Liver (tissue), 3 donors: ENCODE measurements at regions not wholly inside any gene's neighbourhood (a gene's known extent, or its start where the extent isn't known, plus 50 kb on each side); places are given as distances from the start of the nearest gene placed in this dataset.

ENCODE experiments used
- JUND ChIP-seq, 2 donors: IDR thresholded peaks; 2 replicates each; pipeline ENCODE4 v1.6.1; 2016; ENCODE audit warnings: antibody characterized with exemption in 2 of 2
- SP1 ChIP-seq: IDR thresholded peaks from 2 replicates; pipeline ENCODE4 v1.6.1; 2018; ENCODE audit warnings: antibody characterized with exemption, mild to moderate bottlenecking
- TF ChIP-seq, protein P1 (sequence below): fragments of 150-350 bp; IDR thresholded peaks from 2 replicates; pipeline ENCODE4 v1.5.1; 2017; ENCODE audit warnings: improper control_type of control experiment, low read depth, low read length; ENCODE audit not compliant: missing input control
- TF ChIP-seq, protein P2 (sequence below): IDR thresholded peaks from 2 replicates; pipeline ENCODE4 v1.6.1; 2016; ENCODE audit warnings: antibody characterized with exemption
- TF ChIP-seq, protein P3 (sequence below): IDR thresholded peaks from 2 replicates; pipeline ENCODE4 v1.6.1; 2016; ENCODE audit warnings: antibody characterized with exemption, mild to moderate bottlenecking
- donor health status: healthy.
- donor health status: healthy.

DNA sequence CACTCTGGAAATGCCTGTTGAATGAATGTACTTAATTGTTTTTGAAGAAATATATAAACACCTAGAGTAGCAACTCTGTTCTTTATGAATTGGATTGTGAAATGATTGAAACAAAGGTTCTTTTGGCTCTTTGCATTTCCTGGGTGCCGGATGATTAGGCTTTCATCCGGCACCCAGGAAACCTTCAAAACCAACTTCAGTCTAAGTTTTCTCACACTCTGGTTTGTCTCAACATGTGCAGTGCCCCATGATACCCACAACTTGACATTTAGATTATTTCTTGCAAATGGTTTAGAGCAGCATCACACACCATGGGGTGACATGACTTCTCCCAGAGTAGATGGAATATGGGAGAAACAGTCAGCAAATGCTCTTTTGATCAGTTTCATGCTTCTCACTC is 354.9 kb downstream of the BARHL2 start:
- TF ChIP-seq, protein P1, sequence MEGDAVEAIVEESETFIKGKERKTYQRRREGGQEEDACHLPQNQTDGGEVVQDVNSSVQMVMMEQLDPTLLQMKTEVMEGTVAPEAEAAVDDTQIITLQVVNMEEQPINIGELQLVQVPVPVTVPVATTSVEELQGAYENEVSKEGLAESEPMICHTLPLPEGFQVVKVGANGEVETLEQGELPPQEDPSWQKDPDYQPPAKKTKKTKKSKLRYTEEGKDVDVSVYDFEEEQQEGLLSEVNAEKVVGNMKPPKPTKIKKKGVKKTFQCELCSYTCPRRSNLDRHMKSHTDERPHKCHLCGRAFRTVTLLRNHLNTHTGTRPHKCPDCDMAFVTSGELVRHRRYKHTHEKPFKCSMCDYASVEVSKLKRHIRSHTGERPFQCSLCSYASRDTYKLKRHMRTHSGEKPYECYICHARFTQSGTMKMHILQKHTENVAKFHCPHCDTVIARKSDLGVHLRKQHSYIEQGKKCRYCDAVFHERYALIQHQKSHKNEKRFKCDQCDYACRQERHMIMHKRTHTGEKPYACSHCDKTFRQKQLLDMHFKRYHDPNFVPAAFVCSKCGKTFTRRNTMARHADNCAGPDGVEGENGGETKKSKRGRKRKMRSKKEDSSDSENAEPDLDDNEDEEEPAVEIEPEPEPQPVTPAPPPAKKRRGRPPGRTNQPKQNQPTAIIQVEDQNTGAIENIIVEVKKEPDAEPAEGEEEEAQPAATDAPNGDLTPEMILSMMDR, result no peak
- TF ChIP-seq SP1, result no peak
- TF ChIP-seq, protein P2, sequence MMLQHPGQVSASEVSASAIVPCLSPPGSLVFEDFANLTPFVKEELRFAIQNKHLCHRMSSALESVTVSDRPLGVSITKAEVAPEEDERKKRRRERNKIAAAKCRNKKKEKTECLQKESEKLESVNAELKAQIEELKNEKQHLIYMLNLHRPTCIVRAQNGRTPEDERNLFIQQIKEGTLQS, result no peak
- TF ChIP-seq, protein P3, sequence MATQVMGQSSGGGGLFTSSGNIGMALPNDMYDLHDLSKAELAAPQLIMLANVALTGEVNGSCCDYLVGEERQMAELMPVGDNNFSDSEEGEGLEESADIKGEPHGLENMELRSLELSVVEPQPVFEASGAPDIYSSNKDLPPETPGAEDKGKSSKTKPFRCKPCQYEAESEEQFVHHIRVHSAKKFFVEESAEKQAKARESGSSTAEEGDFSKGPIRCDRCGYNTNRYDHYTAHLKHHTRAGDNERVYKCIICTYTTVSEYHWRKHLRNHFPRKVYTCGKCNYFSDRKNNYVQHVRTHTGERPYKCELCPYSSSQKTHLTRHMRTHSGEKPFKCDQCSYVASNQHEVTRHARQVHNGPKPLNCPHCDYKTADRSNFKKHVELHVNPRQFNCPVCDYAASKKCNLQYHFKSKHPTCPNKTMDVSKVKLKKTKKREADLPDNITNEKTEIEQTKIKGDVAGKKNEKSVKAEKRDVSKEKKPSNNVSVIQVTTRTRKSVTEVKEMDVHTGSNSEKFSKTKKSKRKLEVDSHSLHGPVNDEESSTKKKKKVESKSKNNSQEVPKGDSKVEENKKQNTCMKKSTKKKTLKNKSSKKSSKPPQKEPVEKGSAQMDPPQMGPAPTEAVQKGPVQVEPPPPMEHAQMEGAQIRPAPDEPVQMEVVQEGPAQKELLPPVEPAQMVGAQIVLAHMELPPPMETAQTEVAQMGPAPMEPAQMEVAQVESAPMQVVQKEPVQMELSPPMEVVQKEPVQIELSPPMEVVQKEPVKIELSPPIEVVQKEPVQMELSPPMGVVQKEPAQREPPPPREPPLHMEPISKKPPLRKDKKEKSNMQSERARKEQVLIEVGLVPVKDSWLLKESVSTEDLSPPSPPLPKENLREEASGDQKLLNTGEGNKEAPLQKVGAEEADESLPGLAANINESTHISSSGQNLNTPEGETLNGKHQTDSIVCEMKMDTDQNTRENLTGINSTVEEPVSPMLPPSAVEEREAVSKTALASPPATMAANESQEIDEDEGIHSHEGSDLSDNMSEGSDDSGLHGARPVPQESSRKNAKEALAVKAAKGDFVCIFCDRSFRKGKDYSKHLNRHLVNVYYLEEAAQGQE, result no peak
- no peak for TF ChIP-seq JUND (IDR thresholded peaks at IDR 0.05)
